H54 (cell line): ENCODE measurements at regions not wholly inside any gene's neighbourhood (a gene's known extent, or its start where the extent isn't known, plus 50 kb on each side); places are given as distances from the start of the nearest gene placed in this dataset.

Experiments used
- DNase-seq: peaks from one replicate; pipeline ENCODE4 v3.0.0; 2011; ENCODE audit warnings: low spot score, mixed read lengths; ENCODE audit not compliant: insufficient read length
- FAIRE-seq: peaks from 3 replicates; lab custom pipeline; 2011; peaks lifted over from hg19 to GRCh38; lab: Jason Lieb, UNC
- POLR2A ChIP-seq: IDR thresholded peaks from 2 replicates; pipeline ENCODE4 v1.6.1; 2011; ENCODE audit warnings: low read depth, mild to moderate bottlenecking, low read length

DNA sequence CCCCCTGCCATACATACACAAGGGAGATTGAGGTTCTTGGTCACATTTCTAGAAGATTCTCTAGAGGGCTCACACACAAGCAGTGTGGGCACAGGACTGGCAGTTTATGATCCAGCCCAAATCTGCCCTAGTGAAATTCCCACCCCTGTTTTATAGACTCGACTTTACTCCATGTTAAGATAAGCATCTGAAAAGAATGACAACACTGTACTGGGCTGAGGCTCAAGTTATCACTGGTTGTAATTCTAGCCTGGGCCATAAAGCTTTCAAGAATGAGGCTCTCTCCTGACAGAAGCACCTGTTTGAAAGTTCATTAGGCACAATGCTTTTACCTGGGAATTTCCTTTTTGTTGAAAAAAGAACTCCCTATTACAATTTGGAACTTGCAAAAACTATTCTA, 195.6 kb upstream of the GLI3 start:
- FAIRE-seq (no peak), DNase-seq (no peak)
- no peak for TF ChIP-seq POLR2A

DNA sequence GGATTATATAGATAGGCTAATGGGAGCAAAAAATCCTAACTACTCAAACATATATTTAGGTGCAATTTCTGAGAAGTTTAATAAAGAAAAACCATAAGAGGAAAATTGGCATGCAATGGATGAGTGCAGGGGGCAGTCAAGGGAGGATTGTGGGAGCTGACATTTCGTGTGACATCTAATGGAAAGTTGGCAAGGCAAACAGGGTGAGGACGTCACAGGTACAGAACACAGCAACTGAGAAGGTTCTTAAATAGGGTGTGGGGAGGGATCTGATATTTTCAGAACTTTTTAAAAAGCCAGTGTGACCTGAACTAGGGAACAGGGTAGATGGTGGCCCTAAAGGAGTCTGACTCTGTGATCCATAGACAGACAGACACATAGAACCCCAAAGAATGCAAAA, 194.9 kb upstream of the GLI3 start:
- DNase-seq (no peak), FAIRE-seq (no peak)
- no peak for TF ChIP-seq POLR2A

DNA sequence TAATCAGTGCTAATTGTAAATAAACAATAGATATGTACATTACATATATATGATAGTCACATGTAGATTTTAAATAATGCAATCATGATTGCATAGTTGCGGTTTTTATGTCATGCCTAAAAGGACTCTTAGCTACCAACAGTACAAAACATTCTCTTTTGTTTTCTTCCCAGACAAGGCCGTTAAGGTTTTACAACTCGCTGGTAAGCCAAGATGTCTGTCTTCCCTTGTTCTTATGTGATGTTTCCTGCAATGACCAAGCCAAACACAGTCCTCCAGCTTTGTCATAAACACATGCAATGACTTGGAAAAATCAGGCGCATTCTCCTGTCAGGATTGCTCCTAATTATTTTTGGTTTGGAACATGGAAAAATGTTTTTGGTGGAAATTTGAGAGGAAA, 192.3 kb upstream of the GLI3 start:
- DNase-seq: no peak
- FAIRE-seq: no peak
- no peak for TF ChIP-seq POLR2A

GRCh38 chr7:42426163-42426562, 189.2 kb upstream of the GLI3 start:
- peak; percentile 11 for FAIRE-seq
- DNase-seq: no peak
- no peak for TF ChIP-seq POLR2A

- FAIRE-seq: no peak
- no peak for TF ChIP-seq POLR2A
- no peak for DNase-seq
Measured at GRCh38 chr7:42414941-42415505, 178.0 kb upstream of the GLI3 start.

GRCh38 chr7:42414028-42414427, 177.0 kb upstream of the GLI3 start:
- FAIRE-seq: no peak
- DNase-seq: no peak
- TF ChIP-seq POLR2A: no peak

- FAIRE-seq (no peak), DNase-seq (no peak)
- no peak for TF ChIP-seq POLR2A
Measured at GRCh38 chr7:42409296-42409695, 172.3 kb upstream of the GLI3 start.

DNA sequence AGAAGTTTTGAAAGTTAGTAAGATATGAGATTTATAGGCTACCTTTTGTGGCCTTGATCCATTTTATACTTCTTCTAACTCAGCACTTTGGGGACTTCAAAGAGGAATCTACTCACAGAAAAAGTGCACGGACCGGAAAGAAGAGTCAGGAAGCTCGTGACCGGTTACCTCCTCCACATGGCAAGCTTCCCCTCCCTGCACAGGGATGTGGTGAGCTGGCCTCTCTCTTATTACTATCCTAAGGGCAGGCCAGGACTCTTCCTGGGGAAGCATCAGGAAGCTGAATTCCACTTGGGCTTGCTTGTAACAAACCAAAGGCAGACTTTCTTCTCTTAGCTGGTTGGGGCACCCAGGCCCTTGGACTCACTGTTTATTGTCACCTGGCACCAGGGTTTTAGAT, 170.8 kb upstream of the GLI3 start:
- DNase-seq (no peak), FAIRE-seq (no peak)
- no peak for TF ChIP-seq POLR2A

GRCh38 chr7:42407021-42407710, 170.2 kb upstream of the GLI3 start:
- TF ChIP-seq POLR2A: no peak
- DNase-seq (no peak), FAIRE-seq (no peak)

DNA sequence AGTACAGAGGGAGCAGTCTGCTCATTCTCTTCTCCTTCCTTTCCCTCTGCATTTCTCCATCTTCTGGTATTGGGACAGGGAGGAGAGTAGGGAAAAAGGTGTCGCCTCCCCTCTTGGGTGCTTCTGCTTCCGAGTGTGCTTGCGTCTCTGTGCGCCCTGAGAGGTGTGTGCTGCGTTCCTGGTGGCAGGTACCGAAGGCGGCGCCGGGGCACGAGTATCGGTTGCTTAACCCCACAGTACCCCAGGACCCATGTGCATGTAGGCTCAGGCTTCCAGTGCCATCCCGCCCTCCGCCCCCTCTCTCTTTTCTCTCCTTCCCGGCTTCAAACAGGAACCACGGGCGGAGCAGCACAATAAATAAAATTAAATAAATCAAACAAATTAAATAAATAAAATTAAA, 169.3 kb upstream of the GLI3 start:
- DNase-seq: no peak
- no peak for TF ChIP-seq POLR2A
- no peak for FAIRE-seq

DNA sequence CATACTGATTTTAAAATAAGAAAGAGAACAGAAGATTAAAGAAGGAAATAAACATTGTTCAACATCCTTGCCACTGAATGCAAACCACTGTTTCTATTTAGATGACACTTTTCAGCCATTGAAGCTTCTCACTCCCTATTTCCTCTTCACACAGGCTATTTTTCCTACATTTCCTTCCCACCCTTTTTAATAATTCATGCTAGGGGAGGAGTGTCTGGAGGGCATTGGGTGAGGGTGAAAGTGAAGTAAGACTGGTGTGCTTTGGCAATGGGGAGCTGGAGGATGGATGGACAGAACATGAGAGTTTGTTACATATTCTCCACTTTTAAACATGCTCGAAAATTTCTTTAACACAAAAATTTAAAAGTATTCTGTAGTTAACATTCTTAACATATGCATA, 168.8 kb upstream of the GLI3 start:
- no peak for TF ChIP-seq POLR2A
- DNase-seq: no peak
- FAIRE-seq: no peak

- FAIRE-seq (no peak), DNase-seq (no peak)
- no peak for TF ChIP-seq POLR2A
Measured at GRCh38 chr7:42403831-42404230, 166.8 kb upstream of the GLI3 start.

GRCh38 chr7:42400961-42401360, 164.0 kb upstream of the GLI3 start:
- DNase-seq: no peak
- TF ChIP-seq POLR2A: no peak
- FAIRE-seq: no peak

- TF ChIP-seq POLR2A: no peak
- FAIRE-seq (no peak), DNase-seq (no peak)
Measured at GRCh38 chr7:42400211-42400772, 163.3 kb upstream of the GLI3 start.

DNA sequence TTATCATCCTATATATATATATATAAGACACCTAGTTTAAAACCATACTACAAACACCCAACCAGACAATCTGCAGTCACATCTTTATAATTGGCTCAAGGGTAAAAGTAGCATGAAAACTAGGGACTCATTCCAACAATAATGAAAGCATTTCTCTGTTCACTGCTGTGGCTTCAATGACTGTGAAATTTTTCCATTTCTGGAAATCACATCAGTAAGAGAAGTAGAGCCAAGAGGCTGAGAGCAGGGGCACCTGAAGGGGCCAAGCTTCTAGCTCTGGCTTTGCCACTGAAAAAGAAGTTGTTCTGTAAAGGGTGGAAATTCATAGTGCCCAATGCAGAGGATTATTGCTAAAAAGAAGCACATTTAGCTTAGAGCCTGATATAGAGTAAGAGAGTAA, 158.6 kb upstream of the GLI3 start:
- FAIRE-seq (no peak), DNase-seq (no peak)
- TF ChIP-seq POLR2A: no peak
